Liver (tissue), 8 donors: ENCODE measurements at regions not wholly inside any gene's neighbourhood (a gene's known extent, or its start where the extent isn't known, plus 50 kb on each side); places are given as distances from the start of the nearest gene placed in this dataset.

ENCODE experiments used
- DNase-seq: peaks from one replicate; pipeline ENCODE4 v3.0.0-alpha.2; 2017; ENCODE audit warnings: low spot score
- H3K27ac ChIP-seq, 2 donors: one replicate each; pipeline ENCODE4 v1.7.0; 2013; ENCODE audit warnings: inconsistent platforms in 2 of 2, low read length in 2 of 2, control low read depth in 1 of 2, low read depth in 1 of 2, mild to moderate bottlenecking in 1 of 2
- H3K27me3 ChIP-seq, 4 donors: one replicate each; pipeline versions ENCODE4 v1.6.1 to v1.7.0; 2013; ENCODE audit warnings: low read length in 3 of 4, inconsistent platforms in 1 of 4, mild to moderate bottlenecking in 1 of 4, moderate library complexity in 1 of 4; ENCODE audit not compliant: control insufficient read depth in 4 of 4, insufficient read depth in 4 of 4
- H3K36me3 ChIP-seq, 4 donors: one replicate each; pipeline versions ENCODE4 v1.6.1 to v1.7.0; 2013; ENCODE audit warnings: low read length in 3 of 4, mild to moderate bottlenecking in 3 of 4, low read depth in 1 of 4, moderate library complexity in 1 of 4; ENCODE audit not compliant: control insufficient read depth in 4 of 4, insufficient read depth in 3 of 4
- H3K4me1 ChIP-seq, 4 donors: one replicate each; pipeline versions ENCODE4 v1.6.1 to v1.7.0; 2013; ENCODE audit warnings: low read length in 3 of 4, mild to moderate bottlenecking in 3 of 4, moderate library complexity in 1 of 4; ENCODE audit not compliant: control insufficient read depth in 4 of 4, insufficient read depth in 4 of 4
- H3K4me3 ChIP-seq, 3 donors: one replicate each; pipeline versions ENCODE4 v1.6.1 to v1.7.0; 2013; ENCODE audit warnings: low read length in 3 of 3, control low read depth in 1 of 3, low read depth in 1 of 3, mild to moderate bottlenecking in 1 of 3
- H3K9ac ChIP-seq, 2 donors: one replicate each; pipeline ENCODE4 v1.7.0; 2013; ENCODE audit warnings: low read length in 2 of 2, mild to moderate bottlenecking in 2 of 2, moderate library complexity in 2 of 2, control low read depth in 1 of 2, low read depth in 1 of 2
- H3K9me3 ChIP-seq, 4 donors: one replicate each; pipeline versions ENCODE4 v1.6.1 to v1.7.0; 2013; ENCODE audit warnings: low read length in 3 of 4; ENCODE audit not compliant: control insufficient read depth in 4 of 4
- EGR1 ChIP-seq, 2 donors: IDR thresholded peaks; 2 replicates each; pipeline ENCODE4 v1.6.1; 2016 to 2018; ENCODE audit warnings: antibody characterized with exemption in 2 of 2, low read depth in 2 of 2
- FOXA1 ChIP-seq: IDR thresholded peaks from 2 replicates; pipeline ENCODE4 v1.6.1; 2016; ENCODE audit warnings: antibody characterized with exemption
- FOXA2 ChIP-seq: IDR thresholded peaks from 2 replicates; pipeline ENCODE4 v1.6.1; 2016; ENCODE audit warnings: antibody characterized with exemption
- GABPA ChIP-seq, 2 donors: IDR thresholded peaks in 1 of 2; conservative IDR thresholded peaks in 1 of 2; 2 replicates each; pipeline ENCODE4 v1.6.1; 2016; ENCODE audit warnings: antibody characterized with exemption in 2 of 2, mild to moderate bottlenecking in 1 of 2, moderate library complexity in 1 of 2
- HNF4A ChIP-seq, 2 donors: conservative IDR thresholded peaks; 2 replicates each; pipeline ENCODE4 v1.6.1; 2016; ENCODE audit warnings: antibody characterized with exemption in 2 of 2, mild to moderate bottlenecking in 2 of 2
- HNF4G ChIP-seq: IDR thresholded peaks from 2 replicates; pipeline ENCODE4 v1.6.1; 2016; ENCODE audit warnings: antibody characterized with exemption
- JUND ChIP-seq, 2 donors: IDR thresholded peaks; 2 replicates each; pipeline ENCODE4 v1.6.1; 2016; ENCODE audit warnings: antibody characterized with exemption in 2 of 2
- MAX ChIP-seq: IDR thresholded peaks from 2 replicates; pipeline ENCODE4 v1.6.1; 2016; ENCODE audit warnings: antibody characterized with exemption
- NR2F2 ChIP-seq: IDR thresholded peaks from 2 replicates; pipeline ENCODE4 v1.6.1; 2016; ENCODE audit warnings: antibody characterized with exemption
- RAD21 ChIP-seq, 2 donors: IDR thresholded peaks; 2 replicates each; pipeline ENCODE4 v1.6.1; 2016; ENCODE audit warnings: antibody characterized with exemption in 2 of 2, mild to moderate bottlenecking in 2 of 2
- REST ChIP-seq: IDR thresholded peaks from 2 replicates; pipeline ENCODE4 v1.6.1; 2016; ENCODE audit warnings: antibody characterized with exemption, mild to moderate bottlenecking
- RXRA ChIP-seq, 2 donors: IDR thresholded peaks; 2 replicates each; pipeline ENCODE4 v1.6.1; 2017 to 2018; ENCODE audit warnings: antibody characterized with exemption in 2 of 2, mild to moderate bottlenecking in 1 of 2
- SP1 ChIP-seq: IDR thresholded peaks from 2 replicates; pipeline ENCODE4 v1.6.1; 2018; ENCODE audit warnings: antibody characterized with exemption, mild to moderate bottlenecking
- TAF1 ChIP-seq: conservative IDR thresholded peaks from 2 replicates; pipeline ENCODE4 v1.6.1; 2016; ENCODE audit warnings: antibody characterized with exemption, mild to moderate bottlenecking
- YY1 ChIP-seq: IDR thresholded peaks from 2 replicates; pipeline ENCODE4 v1.6.1; 2016; ENCODE audit warnings: antibody characterized with exemption, mild to moderate bottlenecking
- ZBTB33 ChIP-seq: IDR thresholded peaks from 2 replicates; pipeline ENCODE4 v1.6.1; 2016; ENCODE audit warnings: antibody characterized with exemption
- WGBS: extraction: QIAGEN DNeasy Blood & Tissue Kit; methylation state at CpG from one replicate; pipeline ENCODE4 v1.1.7; 2013; 5-methylcytosine and 5-hydroxymethylcytosine counted together
- TF ChIP-seq, protein P1 (sequence below): IDR thresholded peaks from 2 replicates; pipeline ENCODE4 v1.6.1; 2016; ENCODE audit warnings: antibody characterized with exemption
- TF ChIP-seq, protein P2 (sequence below): fragments of 150-350 bp; IDR thresholded peaks from 2 replicates; pipeline ENCODE4 v1.5.1; 2017; ENCODE audit warnings: improper control_type of control experiment, low read depth, low read length; ENCODE audit not compliant: missing input control
- donor health status: healthy.
- donor health status: healthy.
- donor health status: healthy.
- donor health status: healthy.
- donor health status: healthy.

DNA sequence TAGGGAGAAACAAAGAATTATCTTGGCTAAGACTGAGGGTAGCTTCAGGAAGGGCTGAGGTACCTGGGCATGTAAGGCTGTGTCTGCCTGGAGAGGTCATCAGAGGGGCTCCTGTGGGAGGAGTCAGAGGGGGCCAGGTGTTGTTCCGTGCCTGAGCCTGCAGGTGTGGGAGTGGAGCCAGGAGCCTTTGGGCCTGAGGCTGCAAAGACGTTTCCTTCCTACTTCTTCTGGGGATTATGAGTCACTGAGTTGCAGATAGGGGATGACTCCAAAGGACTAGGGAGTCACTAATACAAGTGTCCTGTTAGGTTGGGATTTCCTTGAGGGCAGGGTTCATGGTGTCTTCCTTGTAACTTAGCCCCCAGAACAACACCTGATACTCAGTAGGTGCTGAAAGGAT lies 391.1 kb downstream of the ARHGEF28 start:
- Histone ChIP-seq H3K9me3 (no peaks in the 10 kb centered on the region), H3K4me1 (no peaks in the 10 kb centered on the region), H3K9ac (no peak overlapping the region), H3K27me3 (peaks cover 0 to 3% (median 0%) of the 10 kb centered on the region in 4 donors), H3K4me3 (no peak overlapping the region), H3K27ac (no peak overlapping the region), H3K36me3 (no peaks in the 10 kb centered on the region)
- no peak for DNase-seq
- TF ChIP-seq EGR1 (IDR thresholded peaks at IDR 0.05; ENCODE audit: low read depth in 2 of 2) (no peak), HNF4G (no peak), HNF4A (conservative IDR thresholded peaks at IDR 0.05) (no peak), TAF1 (no peak), JUND (IDR thresholded peaks at IDR 0.05) (no peak), YY1 (no peak), SP1 (no peak), RAD21 (IDR thresholded peaks at IDR 0.05) (no peak), FOXA1 (no peak), RXRA (IDR thresholded peaks at IDR 0.05) (no peak)
- WGBS: 56% methylated on average over 2 of the region's 2 CpGs

DNA sequence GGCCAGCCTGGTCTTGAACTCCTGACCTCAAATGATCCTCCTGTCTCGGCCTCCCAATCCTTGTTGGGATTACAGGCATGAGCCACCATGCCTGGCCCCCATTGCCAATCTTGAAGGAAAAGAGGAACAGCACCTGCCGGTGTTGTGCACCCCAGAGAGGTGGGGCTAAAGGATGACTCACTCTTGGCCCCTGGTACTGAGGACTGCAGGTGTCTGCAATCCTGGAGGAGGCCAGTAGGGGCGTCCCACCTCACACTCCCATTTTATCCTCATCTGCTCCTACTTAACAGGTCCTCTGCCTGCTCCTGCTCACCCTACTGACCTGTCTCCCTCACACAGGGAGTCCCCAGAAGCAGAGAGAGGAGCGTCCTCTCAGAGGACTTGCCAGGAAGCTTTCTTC lies 390.4 kb downstream of the ARHGEF28 start:
- Histone ChIP-seq H3K4me1 (no peaks in the 10 kb centered on the region), H3K27ac (no peak overlapping the region), H3K9ac (no peak overlapping the region), H3K27me3 (peaks cover 0 to 3% (median 0%) of the 10 kb centered on the region in 4 donors), H3K9me3 (no peaks in the 10 kb centered on the region), H3K36me3 (no peaks in the 10 kb centered on the region), H3K4me3 (no peak overlapping the region)
- 76% methylated on average over 4 of the region's 4 CpGs for WGBS
- TF ChIP-seq MAX (no peak), RAD21 (IDR thresholded peaks at IDR 0.05) (no peak), TAF1 (no peak), REST (no peak), HNF4A (conservative IDR thresholded peaks at IDR 0.05) (no peak), ZBTB33 (no peak), HNF4G (no peak), SP1 (no peak), FOXA1 (no peak), NR2F2 (no peak), JUND (IDR thresholded peaks at IDR 0.05) (no peak), FOXA2 (no peak), EGR1 (IDR thresholded peaks at IDR 0.05; ENCODE audit: low read depth in 2 of 2) (no peak), GABPA (IDR thresholded peaks at IDR 0.05 in 1 of 2, conservative IDR thresholded peaks at IDR 0.05 in 1 of 2) (no peak)
- TF ChIP-seq, protein P1, sequence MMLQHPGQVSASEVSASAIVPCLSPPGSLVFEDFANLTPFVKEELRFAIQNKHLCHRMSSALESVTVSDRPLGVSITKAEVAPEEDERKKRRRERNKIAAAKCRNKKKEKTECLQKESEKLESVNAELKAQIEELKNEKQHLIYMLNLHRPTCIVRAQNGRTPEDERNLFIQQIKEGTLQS: no peak
- TF ChIP-seq, protein P2, sequence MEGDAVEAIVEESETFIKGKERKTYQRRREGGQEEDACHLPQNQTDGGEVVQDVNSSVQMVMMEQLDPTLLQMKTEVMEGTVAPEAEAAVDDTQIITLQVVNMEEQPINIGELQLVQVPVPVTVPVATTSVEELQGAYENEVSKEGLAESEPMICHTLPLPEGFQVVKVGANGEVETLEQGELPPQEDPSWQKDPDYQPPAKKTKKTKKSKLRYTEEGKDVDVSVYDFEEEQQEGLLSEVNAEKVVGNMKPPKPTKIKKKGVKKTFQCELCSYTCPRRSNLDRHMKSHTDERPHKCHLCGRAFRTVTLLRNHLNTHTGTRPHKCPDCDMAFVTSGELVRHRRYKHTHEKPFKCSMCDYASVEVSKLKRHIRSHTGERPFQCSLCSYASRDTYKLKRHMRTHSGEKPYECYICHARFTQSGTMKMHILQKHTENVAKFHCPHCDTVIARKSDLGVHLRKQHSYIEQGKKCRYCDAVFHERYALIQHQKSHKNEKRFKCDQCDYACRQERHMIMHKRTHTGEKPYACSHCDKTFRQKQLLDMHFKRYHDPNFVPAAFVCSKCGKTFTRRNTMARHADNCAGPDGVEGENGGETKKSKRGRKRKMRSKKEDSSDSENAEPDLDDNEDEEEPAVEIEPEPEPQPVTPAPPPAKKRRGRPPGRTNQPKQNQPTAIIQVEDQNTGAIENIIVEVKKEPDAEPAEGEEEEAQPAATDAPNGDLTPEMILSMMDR: no peak
- DNase-seq: no peak
